Thyroid gland (tissue), 4 donors: ENCODE measurements at regions not wholly inside any gene's neighbourhood (a gene's known extent, or its start where the extent isn't known, plus 50 kb on each side); places are given as distances from the start of the nearest gene placed in this dataset.
"Not testable (repeated sequence)": the region's sequence is repeated elsewhere in the genome, so short reads cannot be mapped to it uniquely, and the experiment has no call there.

Source experiments
- DNase-seq, 2 donors: peaks; one replicate each; pipeline ENCODE4 v3.0.0-alpha.2; 2019
- H3K27ac ChIP-seq, 3 donors: fragments of 200-600 bp; sonication (generic); 1 replicate in 2 of 3; 2 replicates in 1 of 3; pipeline ENCODE4 v1.5.1; 2016 to 2019; ENCODE audit warnings: mild to moderate bottlenecking in 1 of 3, moderate library complexity in 1 of 3
- H3K27me3 ChIP-seq: fragments of 200-600 bp; sonication (generic); one replicate; pipeline ENCODE4 v1.5.1; 2019
- H3K36me3 ChIP-seq, 2 donors: fragments of 200-600 bp; sonication (generic); one replicate each; pipeline ENCODE4 v1.5.1; 2016 to 2019
- H3K4me1 ChIP-seq, 2 donors: fragments of 200-600 bp; sonication (generic); one replicate each; pipeline ENCODE4 v1.5.1; 2017 to 2019
- H3K4me3 ChIP-seq, 3 donors: fragments of 200-600 bp; sonication (generic); replicated peaks in 1 of 3; 1 replicate in 2 of 3; 2 replicates in 1 of 3; pipeline ENCODE4 v1.5.1; 2016; ENCODE audit warnings: mild to moderate bottlenecking in 1 of 3
- H3K9me3 ChIP-seq: fragments of 200-600 bp; sonication (generic); one replicate; pipeline ENCODE4 v1.5.1; 2017
- CTCF ChIP-seq, 6 experiments: fragments of 200-600 bp in 3 of 6; fragments of 450-650 bp in 3 of 6; sonication (generic) in 3 of 6; IDR thresholded peaks; one replicate each; pipeline ENCODE4 v1.5.1; 2016 to 2019; ENCODE audit warnings: antibody characterized with exemption in 6 of 6, mild to moderate bottlenecking in 2 of 6, inconsistent platforms in 1 of 6, moderate library complexity in 1 of 6
- POLR2A ChIP-seq, 2 donors: fragments of 450-650 bp; IDR thresholded peaks; one replicate each; pipeline ENCODE4 v1.6.1; 2017; ENCODE audit warnings: antibody characterized with exemption in 2 of 2, mild to moderate bottlenecking in 2 of 2, moderate library complexity in 1 of 2
- WGBS, 2 donors: methylation state at CpG; one replicate each; pipeline ENCODE4 v1.1.5; 2017; 5-methylcytosine and 5-hydroxymethylcytosine counted together
- intact Hi-C: fragments of 100-400 bp; cut with DNase I; formaldehyde crosslinking; loops from one replicate; pipeline ENCODE4 v1.15.1; 2023

- H3K4me1 ChIP-seq: no peaks in the 10 kb centered on the region
- H3K36me3 ChIP-seq: no peaks in the 10 kb centered on the region
- no peak for TF ChIP-seq POLR2A (IDR thresholded peaks at IDR 0.05)
- intact Hi-C loops: no loop called here
- DNase-seq: no peak
- WGBS, 2 donors: 90% methylated on average over 3 of the region's 3 CpGs
- no peak overlapping the region for H3K4me3 ChIP-seq
- H3K27me3 ChIP-seq: no peaks in the 10 kb centered on the region
- no peak overlapping the region for H3K27ac ChIP-seq
- no peaks in the 10 kb centered on the region for H3K9me3 ChIP-seq
These were observed 224.9 kb upstream of the SLC16A7 start for GRCh38 chr12:59370933-59371332.

- TF ChIP-seq CTCF (IDR thresholded peaks at IDR 0.05) (no peak), POLR2A (IDR thresholded peaks at IDR 0.05) (no peak)
- Histone ChIP-seq H3K9me3 (no peaks in the 10 kb centered on the region), H3K4me3 (no peak overlapping the region), H3K27ac (no peak overlapping the region), H3K27me3 (no peaks in the 10 kb centered on the region), H3K36me3 (no peaks in the 10 kb centered on the region), H3K4me1 (no peaks in the 10 kb centered on the region)
- no peak for DNase-seq
- WGBS, 2 donors: 84 to 85% methylated on average over 2 of the region's 2 CpGs
- intact Hi-C loops: no loop called here
These were observed 230.7 kb upstream of the SLC16A7 start for GRCh38 chr12:59365133-59365532.

GRCh38 chr12:59357811-59358210, 238.0 kb upstream of the SLC16A7 start:
- WGBS, 2 donors: 20 to 25% methylated on average over 1 of the region's 1 CpG
- Histone ChIP-seq H3K4me3 (no peak overlapping the region), H3K27me3 (no peaks in the 10 kb centered on the region), H3K36me3 (no peaks in the 10 kb centered on the region), H3K4me1 (no peaks in the 10 kb centered on the region), H3K9me3 (no peaks in the 10 kb centered on the region), H3K27ac (no peak overlapping the region)
- DNase-seq: no peak
- intact Hi-C loops: no loop called here
- TF ChIP-seq POLR2A (IDR thresholded peaks at IDR 0.05) (no peak), CTCF (IDR thresholded peaks at IDR 0.05) (no peak)

GRCh38 chr12:59346248-59346647, 249.6 kb upstream of the SLC16A7 start:
- intact Hi-C loops, H3K4me3 ChIP-seq, H3K36me3 ChIP-seq, H3K4me1 ChIP-seq, H3K9me3 ChIP-seq, H3K27me3 ChIP-seq, H3K27ac ChIP-seq, DNase-seq: not testable (repeated sequence)
- WGBS, 2 donors: 59 to 67% methylated on average over 5 of the region's 5 CpGs

- no peaks in the 10 kb centered on the region for H3K36me3 ChIP-seq
- H3K27me3 ChIP-seq: no peaks in the 10 kb centered on the region
- TF ChIP-seq POLR2A (IDR thresholded peaks at IDR 0.05): no peak
- TF ChIP-seq CTCF (IDR thresholded peaks at IDR 0.05): no peak
- no peaks in the 10 kb centered on the region for H3K9me3 ChIP-seq
- no peak for DNase-seq
- intact Hi-C loops: no loop called here
- no peaks in the 10 kb centered on the region for H3K4me1 ChIP-seq
- no peak overlapping the region for H3K4me3 ChIP-seq
- no peak overlapping the region for H3K27ac ChIP-seq
- 85 to 87% methylated on average over 4 of the region's 4 CpGs for WGBS, 2 donors
These were observed 250.4 kb upstream of the SLC16A7 start for GRCh38 chr12:59345406-59345805.

- Histone ChIP-seq H3K4me3 (no peak overlapping the region), H3K27ac (no peak overlapping the region), H3K27me3 (no peaks in the 10 kb centered on the region), H3K4me1 (no peaks in the 10 kb centered on the region), H3K36me3 (no peaks in the 10 kb centered on the region), H3K9me3 (no peaks in the 10 kb centered on the region)
- TF ChIP-seq CTCF (IDR thresholded peaks at IDR 0.05) (no peak), POLR2A (IDR thresholded peaks at IDR 0.05) (no peak)
- 0 to 49% methylated on average over 1 of the region's 1 CpG for WGBS, 2 donors
- no peak for DNase-seq
- intact Hi-C loops: no loop called here
These were observed 251.6 kb upstream of the SLC16A7 start for GRCh38 chr12:59344224-59344623.
